ENCODE measurements at regions not wholly inside any gene's neighbourhood (a gene's known extent, or its start where the extent isn't known, plus 50 kb on each side); places are given as distances from the start of the nearest gene placed in this dataset.

- TF ChIP-seq CTCF (IDR thresholded peaks at IDR 0.05 in 2 of 3, conservative IDR thresholded peaks at IDR 0.05 in 1 of 3; ENCODE audit: borderline replicate concordance in 1 of 3, insufficient read depth in 1 of 3, low read depth in 2 of 3, low read length in 2 of 3) (no peak), RAD21 (IDR thresholded peaks at IDR 0.05; ENCODE audit: low read depth) (no peak), ZNF274 (IDR thresholded peaks at IDR 0.05; ENCODE audit: low read depth, low read length) (no peak), CEBPB (IDR thresholded peaks at IDR 0.05; ENCODE audit: low read depth) (no peak), POLR2A (IDR thresholded peaks at IDR 0.05; ENCODE audit: borderline replicate concordance, extremely low read depth, insufficient read depth, insufficient read length) (no peak), REST (IDR thresholded peaks at IDR 0.05; ENCODE audit: low read depth) (no peak), TCF7L2 (IDR thresholded peaks at IDR 0.05; ENCODE audit: borderline replicate concordance, extremely low read depth, insufficient read depth, insufficient read length) (no peak), EZH2 (IDR thresholded peaks at IDR 0.05) (no peak)
Observed at GRCh38 chr5:160905285-160905684, 53.3 kb upstream of the ATP10B start.

Measured in HCT116 (cell line).